ENCODE measurements at regions not wholly inside any gene's neighbourhood (a gene's known extent, or its start where the extent isn't known, plus 50 kb on each side); places are given as distances from the start of the nearest gene placed in this dataset.

DNA sequence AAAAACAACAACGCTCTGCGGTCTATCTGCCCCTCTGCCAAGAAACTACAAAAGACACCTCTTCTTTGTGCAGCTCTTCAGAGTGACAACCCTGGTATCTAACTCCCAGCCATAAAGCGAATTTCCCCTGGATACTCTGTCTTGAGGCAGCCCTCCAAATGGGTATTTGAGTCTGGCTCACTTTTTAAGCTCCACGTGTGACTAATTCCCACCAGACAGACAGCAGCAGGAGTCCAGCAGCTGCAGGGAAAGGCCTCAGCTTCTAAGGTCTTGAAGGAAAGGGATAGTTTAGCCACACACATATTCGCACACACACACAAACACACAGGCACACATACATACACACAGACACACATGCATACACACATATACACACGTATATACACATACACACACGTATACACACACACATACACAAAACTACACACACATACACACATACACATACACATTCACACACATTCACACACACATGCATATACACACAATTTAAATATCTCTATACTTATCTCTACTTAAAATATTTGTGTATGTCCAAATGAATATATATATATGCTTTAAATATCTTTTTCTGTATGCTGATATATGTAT is 188.8 kb downstream of the TSHZ3 start:
- DNase-seq, result peak; percentile 35

DNA sequence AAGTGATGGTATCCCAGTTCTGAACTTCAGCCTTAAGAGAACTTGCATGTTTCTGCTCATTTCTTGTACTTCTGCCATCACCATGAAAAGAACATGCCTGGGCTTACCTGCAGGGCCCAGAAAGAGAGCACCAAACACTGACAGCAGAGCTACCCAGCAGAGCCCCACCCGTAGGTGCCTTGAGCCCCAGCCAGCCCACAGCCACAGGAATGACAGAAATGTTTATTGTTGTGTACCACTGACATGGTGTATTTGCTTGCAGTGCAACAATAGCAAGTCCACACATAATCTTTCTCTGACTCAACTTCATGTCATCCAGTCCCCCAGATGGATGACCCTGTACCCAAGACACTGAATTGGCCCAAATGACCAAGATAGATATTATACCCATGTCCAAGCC is 195.2 kb downstream of the TSHZ3 start:
- DNase-seq, result peak; percentile 54

DNA sequence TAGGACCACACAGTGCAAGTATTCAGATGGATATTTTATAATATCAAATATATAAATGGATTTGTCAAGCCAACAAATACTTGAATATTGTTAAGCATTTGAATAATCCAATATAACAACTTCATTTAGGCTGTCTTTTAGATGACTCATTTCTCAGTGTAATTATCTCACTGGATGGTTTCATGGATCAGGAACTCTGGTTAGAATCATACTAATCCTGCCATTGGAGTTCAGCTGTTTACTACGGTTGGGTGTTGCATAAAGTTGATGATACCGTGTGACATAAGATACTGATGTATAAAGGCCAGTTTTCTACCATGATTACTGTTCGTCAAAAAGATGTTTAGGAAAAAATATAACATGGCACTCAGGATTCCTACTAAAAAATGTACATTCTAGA is 196.3 kb downstream of the TSHZ3 start:
- DNase-seq, result peak; percentile 45

DNA sequence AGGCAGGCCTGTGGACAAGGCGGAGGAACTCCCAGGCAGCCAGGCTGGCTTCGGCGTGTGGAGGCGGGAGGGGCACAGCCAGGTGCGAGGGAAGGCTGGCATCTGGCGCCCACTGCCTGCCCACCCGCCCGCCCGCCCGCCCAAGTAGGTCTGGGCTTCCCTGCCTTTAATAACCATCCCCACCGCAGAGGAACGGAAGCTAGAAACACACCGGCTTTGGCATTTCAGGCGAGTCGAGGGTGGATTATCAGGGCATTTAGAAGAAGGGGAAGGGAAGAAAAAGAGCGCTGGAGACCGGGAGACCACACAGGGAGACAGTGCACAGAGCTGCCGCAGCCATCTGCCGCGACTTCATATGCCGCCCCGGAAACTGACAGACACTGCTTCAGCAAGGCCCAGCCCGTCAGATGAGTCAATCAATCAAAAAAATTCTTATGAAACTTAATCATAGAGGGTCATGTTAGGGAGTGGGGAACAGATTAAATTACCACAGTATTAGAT is 199.7 kb downstream of the TSHZ3 start:
- peak; percentile 81 for DNase-seq

DNA sequence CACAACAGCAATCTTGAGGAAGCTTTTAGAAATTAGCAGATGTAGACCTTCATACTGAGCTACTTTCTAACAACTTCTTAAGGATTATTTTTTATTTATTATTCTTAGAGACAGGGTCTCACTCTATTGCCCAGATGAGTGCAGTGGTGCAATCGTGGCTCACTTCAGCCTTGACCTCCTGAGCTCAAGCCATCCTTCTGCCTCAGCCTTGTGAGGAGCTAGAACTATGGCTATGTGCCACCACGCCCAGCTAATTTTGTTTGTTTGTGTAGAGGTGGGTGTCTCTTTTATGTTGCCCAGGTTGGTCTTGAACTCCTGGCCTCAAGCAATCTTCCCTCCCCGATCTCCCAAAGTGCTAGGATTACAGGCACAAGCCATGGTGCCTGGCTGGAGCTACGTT is 200.6 kb downstream of the TSHZ3 start:
- DNase-seq, result no peak

DNA sequence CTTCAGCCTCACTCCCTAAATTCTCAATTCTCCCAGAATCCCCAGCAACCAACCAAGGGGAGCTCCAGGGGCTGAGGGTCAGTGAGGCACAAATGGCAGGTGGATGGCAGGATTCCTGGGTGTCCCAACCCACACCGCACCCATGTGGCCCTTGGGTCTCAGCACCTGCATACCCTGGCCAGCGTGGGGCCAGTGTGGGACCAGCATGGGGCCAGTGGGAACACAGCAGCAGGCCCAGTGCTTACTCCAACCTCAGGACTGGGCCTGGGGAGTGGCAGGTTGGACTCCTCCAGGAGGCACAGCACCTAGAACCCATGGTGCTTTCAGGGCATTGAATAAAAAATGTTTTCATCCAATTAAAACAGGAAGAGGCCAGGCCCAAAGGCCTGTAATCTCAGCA is 202.0 kb downstream of the TSHZ3 start:
- no peak for DNase-seq

DNA sequence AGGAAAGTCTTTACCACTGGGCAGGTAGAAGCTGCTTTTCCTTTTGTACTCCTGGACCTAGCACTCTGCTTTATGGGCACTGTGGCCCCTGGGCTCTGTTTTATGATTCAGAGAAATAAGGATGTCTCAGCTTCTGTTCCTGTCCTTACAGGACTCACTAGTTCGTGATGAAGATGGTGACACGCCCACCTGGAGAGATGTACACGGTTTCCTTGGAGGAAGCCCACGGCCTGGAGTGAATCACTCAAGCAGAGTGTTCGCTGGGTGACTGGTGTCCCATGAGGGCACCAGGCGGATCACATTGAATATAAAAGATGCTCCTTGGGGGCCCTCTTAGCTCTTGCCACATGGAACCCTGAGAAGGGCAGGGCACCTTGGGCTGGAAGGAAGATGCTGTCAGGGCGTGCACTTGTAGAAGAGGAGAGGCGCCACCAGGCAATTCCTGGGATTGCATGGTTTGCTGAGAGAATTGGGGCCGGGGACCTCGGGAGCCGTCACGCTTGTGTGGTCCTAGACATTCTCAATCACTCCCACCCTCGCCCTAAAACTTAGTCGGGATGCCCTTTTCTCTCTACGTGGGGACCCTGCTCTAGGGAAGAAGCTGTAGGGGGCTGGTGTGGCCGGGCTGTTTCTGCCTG is 202.6 kb downstream of the TSHZ3 start:
- peak; percentile 73 for DNase-seq

DNA sequence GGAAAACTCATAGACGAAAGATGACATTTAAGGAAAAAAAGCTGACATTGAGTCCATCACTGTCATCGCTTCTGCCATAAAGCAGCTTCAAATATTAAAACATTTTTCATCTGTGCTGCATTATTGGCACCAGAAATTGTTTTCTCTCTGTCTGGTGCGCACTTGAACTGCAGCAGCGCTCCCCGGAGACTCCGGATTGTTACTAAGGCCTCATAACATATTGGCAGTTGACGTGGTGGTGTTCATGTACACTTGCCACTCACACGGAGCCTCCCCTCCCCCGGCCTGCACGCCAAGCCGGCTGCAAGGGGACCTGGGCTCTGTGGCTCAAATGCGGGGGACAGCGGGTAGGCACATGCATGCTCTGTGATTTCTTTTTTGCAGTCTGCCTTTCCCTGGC is 203.2 kb downstream of the TSHZ3 start:
- peak; percentile 45 for DNase-seq

DNA sequence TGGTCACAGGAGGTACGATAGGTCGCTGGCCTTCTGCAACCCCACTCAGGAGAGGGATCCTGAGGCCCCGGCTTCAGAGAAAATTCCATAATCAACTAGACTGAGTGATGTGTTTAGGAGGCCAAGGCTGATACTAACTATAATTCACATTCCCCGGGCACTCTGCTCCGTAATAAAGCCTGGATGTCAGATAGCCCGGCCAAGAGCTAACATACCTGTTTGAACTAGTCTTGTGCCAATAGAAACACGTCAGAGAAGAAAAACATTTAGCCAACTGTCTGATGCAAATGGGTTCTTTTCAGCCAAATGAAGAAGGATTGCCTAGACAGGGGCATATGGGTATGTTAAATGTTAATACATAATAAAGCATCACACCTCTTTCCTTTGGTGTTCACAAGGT is 204.2 kb downstream of the TSHZ3 start:
- DNase-seq, result no peak

DNA sequence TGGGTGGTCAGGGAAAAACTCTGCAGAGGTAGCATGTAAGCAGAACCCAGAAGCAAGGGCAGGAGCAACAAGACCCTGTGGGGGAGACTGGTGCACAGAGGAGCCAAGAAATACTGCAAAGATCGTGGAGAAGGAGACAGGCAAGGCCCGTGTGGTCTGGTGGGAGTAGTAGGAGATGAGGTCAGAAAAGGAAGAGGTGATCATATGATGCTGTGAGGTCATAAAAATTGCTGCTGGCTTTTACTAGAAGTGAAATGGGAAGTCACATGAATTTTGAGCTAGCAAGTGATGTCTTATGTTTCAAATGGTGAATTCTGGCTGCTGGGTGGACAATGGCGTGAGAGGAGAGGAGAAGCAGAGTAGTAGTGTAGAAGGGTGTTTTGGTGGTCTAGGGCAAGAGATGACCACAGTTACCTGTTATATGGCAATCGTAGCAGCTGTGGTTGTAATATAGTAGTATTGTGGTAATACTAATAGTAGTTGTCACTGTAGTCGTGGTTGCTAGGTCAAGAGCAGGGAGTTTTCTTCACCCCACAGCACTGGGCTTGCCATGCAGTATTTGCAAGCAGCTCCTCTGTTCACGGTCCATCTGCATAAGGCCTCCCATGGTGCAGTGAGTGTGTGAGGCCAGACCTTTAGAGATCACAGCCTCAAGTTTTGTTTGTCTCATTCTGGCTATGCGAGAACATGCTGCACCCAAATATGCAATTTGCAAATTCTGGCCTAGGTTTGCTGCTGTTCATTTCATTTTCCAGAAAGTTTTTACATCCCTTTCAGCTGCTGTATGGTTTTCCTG is 205.0 kb downstream of the TSHZ3 start:
- no peak for DNase-seq

DNA sequence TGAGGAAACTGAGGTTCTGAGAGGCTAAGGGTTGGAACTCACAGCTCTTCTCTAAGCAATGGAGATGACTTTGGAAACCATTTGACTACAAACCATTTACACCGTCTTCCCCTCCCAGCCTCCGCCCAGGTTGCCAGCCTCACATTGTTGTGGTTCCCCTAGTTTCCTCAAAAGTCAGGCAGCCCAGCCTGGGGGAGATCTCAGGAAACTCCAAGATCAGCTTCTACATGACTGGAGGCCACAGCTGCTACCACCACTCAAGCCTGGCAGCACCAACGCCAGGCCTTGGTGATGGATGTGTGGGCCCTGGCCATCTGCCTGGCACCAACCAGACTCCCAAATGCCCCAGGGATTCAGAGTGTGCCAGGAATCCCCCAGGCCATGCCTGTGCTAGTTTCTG is 207.9 kb downstream of the TSHZ3 start:
- no peak for DNase-seq

DNA sequence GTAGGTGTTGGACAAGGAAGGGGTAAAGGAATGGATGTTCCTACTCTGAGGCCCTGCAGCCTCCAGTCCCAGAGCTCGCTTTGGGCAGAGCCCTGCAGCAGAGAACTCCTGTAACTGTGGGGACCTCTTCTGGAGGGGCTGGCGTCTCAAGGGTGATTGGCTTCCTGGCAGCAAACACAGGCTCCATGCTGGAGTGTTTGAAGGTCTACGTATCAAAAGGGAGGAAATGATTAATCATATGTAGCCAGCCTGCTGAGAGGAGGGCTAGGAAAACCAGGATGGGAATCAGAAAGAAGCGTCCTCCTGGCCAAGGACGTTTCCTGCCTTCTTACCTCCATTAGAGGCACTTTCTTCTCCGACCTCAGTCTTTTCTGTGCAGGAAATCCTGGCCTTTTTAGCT is 208.5 kb downstream of the TSHZ3 start:
- DNase-seq, result peak; percentile 90

DNA sequence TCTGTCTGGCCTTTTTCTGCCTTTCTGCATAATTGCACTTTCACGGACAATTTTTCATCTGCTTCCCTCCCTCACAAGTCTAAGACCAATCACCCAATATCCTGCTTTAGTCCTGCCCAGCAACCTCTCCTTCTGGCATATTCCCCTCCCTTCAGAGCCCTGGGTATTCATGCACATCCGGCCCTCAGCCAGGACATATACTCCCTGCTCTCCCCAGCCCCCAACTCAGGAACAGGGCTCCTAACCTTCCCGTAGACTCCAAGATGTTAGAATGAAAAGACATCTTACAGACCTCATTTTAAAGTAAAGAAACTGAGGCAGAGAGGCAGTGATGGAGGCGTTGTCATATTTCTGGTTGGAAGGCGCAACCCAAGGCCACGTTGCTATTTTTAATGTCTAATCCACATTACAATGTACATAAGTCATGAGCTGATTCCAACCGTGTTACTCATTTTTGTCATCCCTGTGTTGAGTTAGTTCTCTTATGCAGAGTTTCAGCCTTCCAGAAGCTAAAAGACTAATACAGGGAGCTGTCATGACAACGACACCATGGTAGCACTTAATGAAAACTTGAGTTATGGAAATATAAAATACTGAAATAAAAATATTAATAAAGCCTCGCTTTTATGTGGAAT is 209.2 kb downstream of the TSHZ3 start:
- peak; percentile 97 for DNase-seq

DNA sequence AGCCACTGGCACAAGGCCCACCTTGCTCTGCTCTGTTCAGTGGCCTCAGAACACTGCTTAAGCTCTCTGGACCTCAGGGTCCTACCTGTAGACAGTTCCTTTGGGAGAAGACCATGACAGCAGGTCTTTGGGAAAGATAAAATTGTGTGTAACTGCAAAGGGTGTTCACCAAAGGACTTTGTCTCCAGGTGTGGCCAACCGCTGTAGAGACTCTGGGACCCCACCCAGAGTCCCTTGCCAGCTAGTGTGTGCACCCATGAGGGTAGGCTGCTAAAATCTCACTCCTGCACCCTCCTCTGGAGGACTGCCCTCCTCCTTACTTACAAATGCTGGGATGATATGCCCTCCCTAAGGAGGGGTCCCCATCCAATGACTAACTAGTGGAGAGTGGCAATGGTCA is 211.2 kb downstream of the TSHZ3 start:
- no peak for DNase-seq

DNA sequence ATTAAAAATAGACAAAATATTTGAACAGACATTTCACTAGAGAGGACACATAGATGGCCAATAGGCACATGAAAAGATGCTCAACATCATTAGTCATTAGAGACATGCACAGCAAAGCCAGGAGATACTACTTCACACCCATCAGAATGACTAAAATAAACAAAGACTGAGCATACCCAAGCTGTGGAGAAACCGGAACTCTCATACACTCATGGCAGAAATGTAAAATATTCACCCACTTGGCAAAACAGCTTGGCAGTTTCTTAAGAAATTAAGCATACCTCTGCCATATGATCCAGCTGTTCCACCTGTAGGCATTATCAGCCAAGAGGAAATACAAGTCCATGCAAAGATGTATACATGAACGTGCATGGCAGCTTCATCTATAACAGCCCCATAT is 213.4 kb downstream of the TSHZ3 start:
- peak; percentile 90 for DNase-seq

DNA sequence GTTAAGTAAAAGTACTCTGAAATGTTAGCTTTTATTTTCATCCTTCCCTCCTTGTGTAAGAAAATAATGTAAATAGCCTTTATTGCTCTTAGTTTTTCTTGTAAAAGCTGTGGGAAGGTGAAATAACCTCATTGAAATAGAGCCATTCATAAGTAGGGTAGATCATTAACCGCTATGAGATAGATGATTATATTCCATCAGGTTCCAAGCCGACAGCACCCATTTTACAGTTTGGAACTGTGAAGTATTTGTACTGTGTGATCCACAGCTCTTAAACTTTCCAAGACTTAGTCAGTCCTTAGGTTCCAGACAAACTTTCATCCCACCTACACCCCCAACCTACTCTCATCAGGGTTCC is 216.5 kb downstream of the TSHZ3 start:
- DNase-seq, result no peak

DNA sequence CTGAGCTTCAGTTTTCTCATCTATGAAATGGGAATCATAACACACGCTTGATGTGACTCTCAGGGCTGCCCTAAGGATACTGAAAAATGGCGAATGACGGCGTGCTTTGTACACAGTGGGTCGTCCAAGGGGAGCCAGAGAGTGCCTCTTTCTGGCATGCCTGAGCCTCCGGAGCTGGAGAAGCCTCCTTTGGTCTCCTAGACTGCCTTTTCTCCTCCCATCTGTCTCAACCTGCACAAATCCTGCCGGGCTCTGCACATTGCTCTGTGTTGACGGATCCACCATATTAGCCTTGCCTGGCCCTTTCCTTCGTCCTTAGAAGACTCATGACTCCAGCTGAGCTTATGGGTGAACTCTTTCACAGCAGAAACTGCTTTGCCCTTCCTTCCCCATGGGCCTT is 220.9 kb downstream of the TSHZ3 start:
- DNase-seq, result no peak

DNA sequence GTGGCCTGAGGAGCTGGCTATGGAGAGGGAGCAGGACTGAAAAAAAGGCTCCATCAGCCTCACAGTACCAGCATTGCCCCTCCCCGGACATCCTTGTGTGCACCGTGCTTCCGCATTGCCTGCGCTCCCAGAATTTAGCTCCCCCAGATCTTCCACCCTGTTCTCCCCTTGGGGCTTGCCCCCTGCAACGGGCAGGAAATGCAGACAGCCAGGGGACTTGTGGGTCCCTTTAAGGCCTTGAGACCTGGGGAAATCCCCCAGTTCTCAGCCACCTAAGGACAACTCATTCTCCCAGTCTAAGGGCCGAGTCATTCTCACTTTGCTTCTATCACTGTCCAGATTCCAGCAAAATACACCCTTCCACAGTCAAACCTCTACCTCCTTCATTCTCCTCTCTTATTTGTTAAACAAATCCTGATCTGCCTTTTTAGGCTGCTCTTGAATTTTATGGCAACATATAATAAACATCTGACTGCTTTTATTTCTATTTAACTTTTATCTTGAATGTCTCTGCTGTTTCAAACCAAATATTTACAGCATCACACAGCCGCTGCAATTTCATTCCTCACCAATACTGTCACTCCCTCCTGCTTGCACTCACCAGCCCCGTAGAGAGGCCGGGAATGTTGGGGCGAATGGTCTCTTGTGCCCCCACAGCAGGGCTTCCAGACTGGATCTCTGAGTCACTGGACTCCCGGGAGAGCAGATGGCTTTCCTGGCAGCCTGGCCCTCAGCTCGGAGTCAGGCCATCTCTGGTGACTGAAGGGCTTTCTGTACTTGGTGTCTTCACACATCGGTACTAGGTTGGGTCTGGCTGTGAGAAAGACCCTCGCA is 221.9 kb downstream of the TSHZ3 start:
- peak; percentile 99 for DNase-seq

DNA sequence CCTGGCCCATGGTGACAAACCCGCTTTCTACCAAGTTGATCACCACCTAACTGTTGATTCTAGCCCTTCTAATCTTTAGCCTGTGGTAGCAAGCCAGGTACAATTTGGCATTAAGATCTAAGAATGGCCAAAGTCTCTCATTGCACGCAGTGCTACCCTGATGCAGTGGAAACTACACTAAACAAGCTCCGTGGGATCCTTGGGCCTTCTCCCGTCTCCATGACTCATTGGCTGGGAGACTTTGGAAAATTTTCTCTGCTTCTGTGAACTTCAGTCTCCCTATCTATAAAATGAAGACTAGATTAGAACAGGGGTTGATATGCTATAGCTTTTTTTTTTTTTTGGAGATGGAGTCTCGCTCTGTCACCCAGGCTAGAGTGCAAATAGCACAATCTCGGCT is 223.0 kb downstream of the TSHZ3 start:
- peak; percentile 52 for DNase-seq

DNA sequence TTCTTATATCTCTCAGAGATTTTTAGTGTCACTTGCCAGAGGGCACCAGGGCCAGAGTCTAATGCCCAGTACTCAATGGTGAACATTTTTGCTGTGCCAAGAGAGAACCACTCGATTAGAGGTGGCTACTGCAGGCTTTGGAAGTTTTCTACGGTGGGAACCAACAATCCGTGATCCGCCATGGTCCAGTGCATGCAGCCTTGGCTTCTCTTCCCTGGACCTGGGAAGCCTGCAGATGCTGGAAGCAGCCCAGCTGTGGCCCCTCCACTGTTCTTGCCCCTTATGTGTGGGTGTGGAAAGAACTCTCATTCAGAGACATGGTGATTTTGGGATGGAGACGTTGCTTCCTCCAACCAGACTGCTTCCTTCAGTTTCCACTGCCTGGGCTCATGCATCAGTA is 224.2 kb downstream of the TSHZ3 start:
- no peak for DNase-seq

DNA sequence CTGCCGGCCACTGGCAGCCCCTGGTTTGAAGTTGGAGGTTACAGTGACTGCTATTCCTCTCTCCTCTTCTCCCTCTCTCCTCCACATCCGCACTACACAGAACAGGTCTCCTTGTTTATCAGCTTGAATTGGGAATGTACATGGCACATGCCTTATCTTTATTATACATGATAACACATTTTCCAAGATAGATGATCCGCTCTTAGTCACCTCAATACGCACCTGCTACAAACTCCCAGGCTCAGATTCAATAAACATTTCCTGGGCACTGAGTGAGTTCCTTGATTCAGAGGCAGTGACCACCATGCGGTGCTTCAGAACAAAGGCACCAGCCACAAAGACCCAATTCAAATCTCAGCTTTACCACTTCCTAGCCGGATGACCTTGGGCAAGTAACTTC is 227.7 kb downstream of the TSHZ3 start:
- no peak for DNase-seq

DNA sequence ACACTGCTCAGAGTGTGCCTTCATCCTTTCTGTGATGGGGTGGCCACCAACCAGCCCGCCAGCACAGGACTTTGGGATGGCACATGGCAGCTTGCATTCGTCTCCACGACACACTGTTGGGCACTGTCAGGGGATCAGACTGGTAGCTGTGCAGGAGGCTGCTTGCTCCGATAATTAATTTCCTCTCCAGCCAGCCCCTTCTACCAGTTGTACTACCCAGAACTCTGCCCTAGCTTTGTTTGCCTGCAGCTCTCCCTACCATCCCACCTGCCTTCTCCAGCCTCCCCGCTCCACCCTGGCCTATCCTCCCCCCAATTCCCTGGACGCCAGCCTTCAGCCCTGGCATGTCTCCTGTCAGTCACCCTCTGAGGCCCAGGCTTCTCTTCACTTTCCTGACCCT is 228.3 kb downstream of the TSHZ3 start:
- DNase-seq, result no peak

Data from fibroblast of skin of back (primary cell).